ENCODE measurements at regions not wholly inside any gene's neighbourhood (a gene's known extent, or its start where the extent isn't known, plus 50 kb on each side); places are given as distances from the start of the nearest gene placed in this dataset.

DNA sequence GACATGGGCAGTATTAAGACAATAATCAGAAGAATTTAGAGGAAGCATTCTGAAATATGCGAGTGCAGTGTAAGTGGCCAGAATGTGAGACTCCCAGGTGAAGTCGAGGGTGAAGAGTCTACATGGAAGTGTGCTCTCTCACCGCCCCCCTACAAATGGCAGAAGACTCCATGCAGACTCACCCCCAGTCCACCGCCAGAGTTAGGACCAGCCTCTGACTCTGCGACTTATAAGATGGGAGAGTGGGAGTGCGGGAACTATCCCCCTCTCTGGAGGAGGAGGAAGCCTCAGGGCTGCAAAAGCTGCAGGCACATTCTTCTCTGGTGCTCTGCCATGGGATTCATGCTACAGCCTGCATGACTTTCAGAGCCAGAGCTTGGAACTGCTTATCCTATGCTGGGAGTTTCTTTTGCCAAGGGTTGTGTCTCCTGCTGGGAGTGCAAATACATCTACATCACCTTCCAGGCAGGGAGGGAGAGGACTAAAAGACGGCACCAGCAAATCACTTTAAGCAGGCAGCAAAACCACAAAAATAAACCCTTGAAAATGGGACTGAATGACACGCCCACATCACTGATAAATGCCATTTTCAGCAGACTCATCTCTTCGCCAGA is 206.7 kb upstream of the SULF2 start:
- DNase-seq: peak in 1 of 2 experiments; percentile 30
- Histone ChIP-seq H3K9me3 (peaks cover 26% of the 10 kb centered on the region), H3K36me3 (ENCODE audit: control insufficient read depth, insufficient read depth, low read length) (no peaks in the 10 kb centered on the region), H3K27me3 (replicated peaks; ENCODE audit: control insufficient read depth, insufficient read depth, low read length) (no peaks in the 10 kb centered on the region), H3K4me1 (no peaks in the 10 kb centered on the region), H3K4me3 (ENCODE audit: low read depth, low read length) (no peak overlapping the region)
- H3K9me3 Mint-ChIP-seq (ENCODE audit: unreplicated experiment): peaks cover 38% of the 10 kb centered on the region
- H3K4me1 Mint-ChIP-seq (ENCODE audit: low read depth, unreplicated experiment): peaks cover 9% of the 10 kb centered on the region
- POLR2A ChIA-PET: no interaction called here
- TF ChIP-seq, protein P1, sequence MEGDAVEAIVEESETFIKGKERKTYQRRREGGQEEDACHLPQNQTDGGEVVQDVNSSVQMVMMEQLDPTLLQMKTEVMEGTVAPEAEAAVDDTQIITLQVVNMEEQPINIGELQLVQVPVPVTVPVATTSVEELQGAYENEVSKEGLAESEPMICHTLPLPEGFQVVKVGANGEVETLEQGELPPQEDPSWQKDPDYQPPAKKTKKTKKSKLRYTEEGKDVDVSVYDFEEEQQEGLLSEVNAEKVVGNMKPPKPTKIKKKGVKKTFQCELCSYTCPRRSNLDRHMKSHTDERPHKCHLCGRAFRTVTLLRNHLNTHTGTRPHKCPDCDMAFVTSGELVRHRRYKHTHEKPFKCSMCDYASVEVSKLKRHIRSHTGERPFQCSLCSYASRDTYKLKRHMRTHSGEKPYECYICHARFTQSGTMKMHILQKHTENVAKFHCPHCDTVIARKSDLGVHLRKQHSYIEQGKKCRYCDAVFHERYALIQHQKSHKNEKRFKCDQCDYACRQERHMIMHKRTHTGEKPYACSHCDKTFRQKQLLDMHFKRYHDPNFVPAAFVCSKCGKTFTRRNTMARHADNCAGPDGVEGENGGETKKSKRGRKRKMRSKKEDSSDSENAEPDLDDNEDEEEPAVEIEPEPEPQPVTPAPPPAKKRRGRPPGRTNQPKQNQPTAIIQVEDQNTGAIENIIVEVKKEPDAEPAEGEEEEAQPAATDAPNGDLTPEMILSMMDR (IDR thresholded peaks at IDR 0.05; ENCODE audit: insufficient read depth in 1 of 2, low read depth in 1 of 2, low read length in 1 of 2, severe bottlenecking in 1 of 2, unreplicated experiment in 1 of 2): no peak
- intact Hi-C loops (cut with micrococcal nuclease; ENCODE audit: unreplicated experiment): no loop called here
- H3K36me3 Mint-ChIP-seq (ENCODE audit: insufficient read depth, unreplicated experiment): no peaks in the 10 kb centered on the region
- H3K4me3 Mint-ChIP-seq (ENCODE audit: unreplicated experiment): no peak overlapping the region
- H3K27me3 Mint-ChIP-seq (ENCODE audit: insufficient read depth, unreplicated experiment): no peaks in the 10 kb centered on the region
- no peak overlapping the region for H3K27ac Mint-ChIP-seq (ENCODE audit: unreplicated experiment)
- CTCF ChIA-PET: interaction anchor here (0.5 kb wide), 1 partner anchor 177 kb away, joined by 3 read pairs; no protein-coding TSS in a partner anchor
- BruUV-seq (replicated peaks): no TSS peak

DNA sequence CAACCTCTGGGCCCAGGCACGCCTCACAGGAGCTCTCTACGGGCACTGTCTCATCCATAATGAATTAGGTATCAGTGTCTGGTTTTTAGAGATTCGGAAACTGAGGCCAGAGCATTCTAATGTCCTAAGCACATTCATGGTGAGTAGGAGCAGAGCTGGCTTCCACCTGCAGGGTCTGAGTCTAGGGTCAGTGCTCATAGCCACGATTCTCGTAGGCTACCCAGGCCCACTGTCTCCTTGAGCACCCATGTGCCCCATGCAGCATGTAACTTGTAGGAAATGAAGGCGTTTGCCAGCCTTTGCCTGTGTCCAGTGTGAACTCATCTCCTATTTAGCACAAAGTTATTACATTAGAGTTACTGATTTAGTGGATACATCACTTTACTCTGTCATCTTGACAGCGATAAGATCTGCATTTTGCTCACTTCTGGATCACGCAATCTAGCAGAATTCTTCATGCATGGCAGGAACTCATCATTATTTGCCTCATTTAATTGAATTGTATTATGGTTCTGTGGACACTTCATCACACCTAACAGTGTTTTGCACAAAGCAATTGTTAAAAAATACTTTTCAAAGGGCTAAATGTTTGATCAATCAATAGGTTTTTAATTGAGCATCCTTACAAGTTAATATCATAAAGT is 205.3 kb upstream of the SULF2 start:
- Histone ChIP-seq H3K4me1 (no peaks in the 10 kb centered on the region), H3K36me3 (ENCODE audit: control insufficient read depth, insufficient read depth, low read length) (no peaks in the 10 kb centered on the region), H3K27me3 (replicated peaks; ENCODE audit: control insufficient read depth, insufficient read depth, low read length) (no peaks in the 10 kb centered on the region), H3K4me3 (ENCODE audit: low read depth, low read length) (no peak overlapping the region), H3K9me3 (peaks cover 21% of the 10 kb centered on the region)
- H3K4me3 Mint-ChIP-seq (ENCODE audit: unreplicated experiment): no peak overlapping the region
- ChIA-PET POLR2A (no interaction called here), CTCF (no interaction called here)
- no peak overlapping the region for H3K27ac Mint-ChIP-seq (ENCODE audit: unreplicated experiment)
- peaks cover 9% of the 10 kb centered on the region for H3K4me1 Mint-ChIP-seq (ENCODE audit: low read depth, unreplicated experiment)
- H3K36me3 Mint-ChIP-seq (ENCODE audit: insufficient read depth, unreplicated experiment): no peaks in the 10 kb centered on the region
- peaks cover 31% of the 10 kb centered on the region for H3K9me3 Mint-ChIP-seq (ENCODE audit: unreplicated experiment)
- intact Hi-C loops (cut with micrococcal nuclease; ENCODE audit: unreplicated experiment): no loop called here
- H3K27me3 Mint-ChIP-seq (ENCODE audit: insufficient read depth, unreplicated experiment): no peaks in the 10 kb centered on the region
- no TSS peak for BruUV-seq (replicated peaks)
- TF ChIP-seq, protein P1 (IDR thresholded peaks at IDR 0.05; ENCODE audit: insufficient read depth in 1 of 2, low read depth in 1 of 2, low read length in 1 of 2, severe bottlenecking in 1 of 2, unreplicated experiment in 1 of 2): no peak
- DNase-seq: peak in 1 of 2 experiments; percentile 29

DNA sequence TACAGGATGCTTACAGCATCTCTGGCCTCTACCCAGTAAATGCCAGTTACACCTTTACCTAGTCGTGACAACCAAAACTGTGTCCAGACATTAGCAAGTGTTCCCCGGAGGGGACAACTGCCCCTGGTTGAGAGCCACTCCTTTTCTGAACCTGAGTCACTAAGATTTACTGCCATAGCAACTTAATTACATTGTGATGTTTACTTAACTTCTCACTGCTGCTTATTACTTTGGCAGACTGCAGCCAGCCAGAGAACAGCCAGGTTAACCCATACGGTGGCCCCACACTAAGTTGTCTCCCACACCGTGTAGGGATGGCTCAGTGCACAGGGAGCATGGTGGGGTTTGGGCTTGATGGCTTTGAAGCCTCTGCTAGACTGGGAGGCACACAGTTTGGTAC is 204.7 kb upstream of the SULF2 start:
- H3K27ac Mint-ChIP-seq (ENCODE audit: unreplicated experiment): peak overlapping the region; percentile 6
- ChIA-PET CTCF (no interaction called here), POLR2A (no interaction called here)
- H3K36me3 Mint-ChIP-seq (ENCODE audit: insufficient read depth, unreplicated experiment): no peaks in the 10 kb centered on the region
- peaks cover 21% of the 10 kb centered on the region for H3K9me3 ChIP-seq
- H3K4me3 Mint-ChIP-seq (ENCODE audit: unreplicated experiment): no peak overlapping the region
- TF ChIP-seq, protein P1 (IDR thresholded peaks at IDR 0.05; ENCODE audit: insufficient read depth in 1 of 2, low read depth in 1 of 2, low read length in 1 of 2, severe bottlenecking in 1 of 2, unreplicated experiment in 1 of 2): no peak
- H3K4me3 ChIP-seq (ENCODE audit: low read depth, low read length): no peak overlapping the region
- intact Hi-C loops (cut with micrococcal nuclease; ENCODE audit: unreplicated experiment): no loop called here
- DNase-seq: peak in 1 of 2 experiments; percentile 45
- no peaks in the 10 kb centered on the region for H3K36me3 ChIP-seq (ENCODE audit: control insufficient read depth, insufficient read depth, low read length)
- no TSS peak for BruUV-seq (replicated peaks)
- H3K27me3 ChIP-seq (replicated peaks; ENCODE audit: control insufficient read depth, insufficient read depth, low read length): no peaks in the 10 kb centered on the region
- H3K4me1 ChIP-seq: peaks cover 5% of the 10 kb centered on the region
- H3K9me3 Mint-ChIP-seq (ENCODE audit: unreplicated experiment): peaks cover 24% of the 10 kb centered on the region
- peaks cover 9% of the 10 kb centered on the region for H3K4me1 Mint-ChIP-seq (ENCODE audit: low read depth, unreplicated experiment)
- no peaks in the 10 kb centered on the region for H3K27me3 Mint-ChIP-seq (ENCODE audit: insufficient read depth, unreplicated experiment)

All from Caco-2 (cell line).